ENCODE measurements at regions not wholly inside any gene's neighbourhood (a gene's known extent, or its start where the extent isn't known, plus 50 kb on each side); places are given as distances from the start of the nearest gene placed in this dataset.

DNA sequence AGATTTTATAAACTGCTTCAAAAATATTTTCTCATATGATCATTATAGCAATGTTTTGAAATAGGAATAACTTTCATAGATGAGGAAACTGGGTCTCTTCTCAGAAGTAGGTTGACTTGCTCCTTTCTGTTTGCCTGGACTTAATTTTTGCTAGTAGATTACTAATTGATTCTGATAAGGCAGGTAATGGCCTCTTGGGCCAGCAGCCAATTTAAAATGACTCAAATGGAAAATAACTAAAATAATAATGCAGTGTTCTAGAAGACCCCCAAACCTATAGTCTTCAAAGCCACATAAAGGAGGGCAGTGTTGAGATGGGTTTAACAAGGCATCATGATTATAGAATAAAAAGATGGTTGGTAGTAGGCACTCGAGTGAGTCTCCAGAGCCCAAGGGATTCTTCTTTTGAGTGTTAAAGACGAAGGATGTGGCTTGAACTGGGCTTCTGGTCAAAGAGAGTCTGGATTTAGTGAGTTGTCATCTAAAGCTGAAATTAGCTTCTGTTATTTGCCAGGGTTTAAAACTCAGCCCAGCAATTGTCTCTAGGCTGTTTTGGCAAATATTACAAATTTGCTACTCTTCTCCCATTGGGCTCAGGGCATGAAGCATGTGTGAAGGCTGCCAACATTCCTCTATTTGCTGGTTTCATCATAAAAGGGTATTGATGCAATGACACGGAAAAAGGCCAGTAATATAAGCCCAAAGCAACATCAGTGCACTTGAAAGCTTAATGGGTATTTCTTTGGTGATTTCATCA lies 297.1 kb upstream of the MEIS2 start (continued):
- TF ChIP-seq NRF1 (IDR thresholded peaks at IDR 0.05; ENCODE audit: low read depth, low read length) (no peak), SMC3 (IDR thresholded peaks at IDR 0.05; ENCODE audit: low read depth, low read length) (no peak), YY1 (IDR thresholded peaks at IDR 0.05; ENCODE audit: low read depth) (no peak), FOSL2 (IDR thresholded peaks at IDR 0.05; ENCODE audit: borderline replicate concordance, low read depth) (no peak), ELF1 (IDR thresholded peaks at IDR 0.05) (no peak), EP300 (IDR thresholded peaks at IDR 0.05; ENCODE audit: borderline replicate concordance in 1 of 2, low read depth in 1 of 2, low read length in 1 of 2) (peak in 1 of 2 experiments; percentile 77; a peak in 2 of 4 replicates), TEAD4 (IDR thresholded peaks at IDR 0.05; ENCODE audit: borderline replicate concordance, insufficient read depth) (no peak)
- TF ChIP-seq, protein P1, sequence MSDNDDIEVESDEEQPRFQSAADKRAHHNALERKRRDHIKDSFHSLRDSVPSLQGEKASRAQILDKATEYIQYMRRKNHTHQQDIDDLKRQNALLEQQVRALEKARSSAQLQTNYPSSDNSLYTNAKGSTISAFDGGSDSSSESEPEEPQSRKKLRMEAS (IDR thresholded peaks at IDR 0.05; ENCODE audit: low read depth) = no peak
- TF ChIP-seq, protein P2, sequence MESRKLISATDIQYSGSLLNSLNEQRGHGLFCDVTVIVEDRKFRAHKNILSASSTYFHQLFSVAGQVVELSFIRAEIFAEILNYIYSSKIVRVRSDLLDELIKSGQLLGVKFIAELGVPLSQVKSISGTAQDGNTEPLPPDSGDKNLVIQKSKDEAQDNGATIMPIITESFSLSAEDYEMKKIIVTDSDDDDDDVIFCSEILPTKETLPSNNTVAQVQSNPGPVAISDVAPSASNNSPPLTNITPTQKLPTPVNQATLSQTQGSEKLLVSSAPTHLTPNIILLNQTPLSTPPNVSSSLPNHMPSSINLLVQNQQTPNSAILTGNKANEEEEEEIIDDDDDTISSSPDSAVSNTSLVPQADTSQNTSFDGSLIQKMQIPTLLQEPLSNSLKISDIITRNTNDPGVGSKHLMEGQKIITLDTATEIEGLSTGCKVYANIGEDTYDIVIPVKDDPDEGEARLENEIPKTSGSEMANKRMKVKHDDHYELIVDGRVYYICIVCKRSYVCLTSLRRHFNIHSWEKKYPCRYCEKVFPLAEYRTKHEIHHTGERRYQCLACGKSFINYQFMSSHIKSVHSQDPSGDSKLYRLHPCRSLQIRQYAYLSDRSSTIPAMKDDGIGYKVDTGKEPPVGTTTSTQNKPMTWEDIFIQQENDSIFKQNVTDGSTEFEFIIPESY (IDR thresholded peaks at IDR 0.05; ENCODE audit: borderline replicate concordance, low read depth) = no peak

DNA sequence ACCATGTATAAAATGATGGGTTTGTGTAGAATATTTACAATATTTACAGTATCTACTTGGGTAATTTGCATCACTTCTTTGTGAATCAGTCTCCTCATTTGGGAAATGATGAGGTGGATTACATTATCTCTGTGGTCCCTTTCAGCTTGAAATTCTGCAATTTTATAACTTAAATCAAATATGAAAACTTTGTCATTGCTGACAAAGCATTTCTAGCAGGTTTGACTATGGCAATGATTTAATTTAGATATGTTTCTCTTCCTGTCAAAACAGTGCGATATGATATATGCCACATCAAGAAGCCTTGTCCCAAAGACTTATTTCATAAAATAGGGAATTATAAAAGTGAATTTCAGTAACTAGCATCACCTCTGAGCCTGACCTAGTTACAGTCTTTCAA lies 315.8 kb upstream of the MEIS2 start:
- H3K27ac ChIP-seq (ENCODE audit: low read depth in 2 of 2, low read length in 1 of 2) = no peak overlapping the region
- no peak overlapping the region for H2AFZ ChIP-seq (ENCODE audit: low read depth)
- no peaks in the 10 kb centered on the region for H4K20me1 ChIP-seq (ENCODE audit: insufficient read depth)
- no peaks in the 10 kb centered on the region for H3K79me2 ChIP-seq (ENCODE audit: insufficient read depth)
- WGBS (ENCODE audit: low lambda C conversion rate) = 79% methylated on average over 1 of the region's 1 CpG
- H3K9me2 ChIP-seq = no peaks in the 10 kb centered on the region
- no peaks in the 10 kb centered on the region for H3K4me1 ChIP-seq (ENCODE audit: control insufficient read depth in 1 of 2, insufficient read depth in 2 of 2, low read depth in 1 of 2, low read length in 1 of 2)
- no peak for DNase-seq
- CTCF ChIA-PET = no interaction called here
- no peaks in the 10 kb centered on the region for H3K27me3 ChIP-seq (ENCODE audit: insufficient read depth)
- TF ChIP-seq YY1 (IDR thresholded peaks at IDR 0.05; ENCODE audit: low read depth) (no peak), ELF1 (IDR thresholded peaks at IDR 0.05) (no peak), FOXM1 (IDR thresholded peaks at IDR 0.05; ENCODE audit: low read depth) (no peak), NFIC (IDR thresholded peaks at IDR 0.05; ENCODE audit: borderline replicate concordance) (no peak), GABPA (IDR thresholded peaks at IDR 0.05; ENCODE audit: low read depth) (no peak), EP300 (IDR thresholded peaks at IDR 0.05; ENCODE audit: borderline replicate concordance in 1 of 2, low read depth in 1 of 2, low read length in 1 of 2) (no peak)
- TF ChIP-seq, protein P3, sequence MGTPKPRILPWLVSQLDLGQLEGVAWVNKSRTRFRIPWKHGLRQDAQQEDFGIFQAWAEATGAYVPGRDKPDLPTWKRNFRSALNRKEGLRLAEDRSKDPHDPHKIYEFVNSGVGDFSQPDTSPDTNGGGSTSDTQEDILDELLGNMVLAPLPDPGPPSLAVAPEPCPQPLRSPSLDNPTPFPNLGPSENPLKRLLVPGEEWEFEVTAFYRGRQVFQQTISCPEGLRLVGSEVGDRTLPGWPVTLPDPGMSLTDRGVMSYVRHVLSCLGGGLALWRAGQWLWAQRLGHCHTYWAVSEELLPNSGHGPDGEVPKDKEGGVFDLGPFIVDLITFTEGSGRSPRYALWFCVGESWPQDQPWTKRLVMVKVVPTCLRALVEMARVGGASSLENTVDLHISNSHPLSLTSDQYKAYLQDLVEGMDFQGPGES (IDR thresholded peaks at IDR 0.05; ENCODE audit: low read depth, low read length) = no peak
- TF ChIP-seq, protein P4, sequence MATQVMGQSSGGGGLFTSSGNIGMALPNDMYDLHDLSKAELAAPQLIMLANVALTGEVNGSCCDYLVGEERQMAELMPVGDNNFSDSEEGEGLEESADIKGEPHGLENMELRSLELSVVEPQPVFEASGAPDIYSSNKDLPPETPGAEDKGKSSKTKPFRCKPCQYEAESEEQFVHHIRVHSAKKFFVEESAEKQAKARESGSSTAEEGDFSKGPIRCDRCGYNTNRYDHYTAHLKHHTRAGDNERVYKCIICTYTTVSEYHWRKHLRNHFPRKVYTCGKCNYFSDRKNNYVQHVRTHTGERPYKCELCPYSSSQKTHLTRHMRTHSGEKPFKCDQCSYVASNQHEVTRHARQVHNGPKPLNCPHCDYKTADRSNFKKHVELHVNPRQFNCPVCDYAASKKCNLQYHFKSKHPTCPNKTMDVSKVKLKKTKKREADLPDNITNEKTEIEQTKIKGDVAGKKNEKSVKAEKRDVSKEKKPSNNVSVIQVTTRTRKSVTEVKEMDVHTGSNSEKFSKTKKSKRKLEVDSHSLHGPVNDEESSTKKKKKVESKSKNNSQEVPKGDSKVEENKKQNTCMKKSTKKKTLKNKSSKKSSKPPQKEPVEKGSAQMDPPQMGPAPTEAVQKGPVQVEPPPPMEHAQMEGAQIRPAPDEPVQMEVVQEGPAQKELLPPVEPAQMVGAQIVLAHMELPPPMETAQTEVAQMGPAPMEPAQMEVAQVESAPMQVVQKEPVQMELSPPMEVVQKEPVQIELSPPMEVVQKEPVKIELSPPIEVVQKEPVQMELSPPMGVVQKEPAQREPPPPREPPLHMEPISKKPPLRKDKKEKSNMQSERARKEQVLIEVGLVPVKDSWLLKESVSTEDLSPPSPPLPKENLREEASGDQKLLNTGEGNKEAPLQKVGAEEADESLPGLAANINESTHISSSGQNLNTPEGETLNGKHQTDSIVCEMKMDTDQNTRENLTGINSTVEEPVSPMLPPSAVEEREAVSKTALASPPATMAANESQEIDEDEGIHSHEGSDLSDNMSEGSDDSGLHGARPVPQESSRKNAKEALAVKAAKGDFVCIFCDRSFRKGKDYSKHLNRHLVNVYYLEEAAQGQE (IDR thresholded peaks at IDR 0.05; ENCODE audit: low read depth, low read length) = no peak
- no peak overlapping the region for H3K4me2 ChIP-seq
- H3K4me3 ChIP-seq (ENCODE audit: low read depth in 2 of 2, low read length in 1 of 2) = no peak overlapping the region
- no peaks in the 10 kb centered on the region for H3F3A ChIP-seq (replicated peaks; ENCODE audit: insufficient read depth)
- H3K36me3 ChIP-seq (replicated peaks in 1 of 2; ENCODE audit: control insufficient read depth in 1 of 2, insufficient read depth in 2 of 2, low read length in 1 of 2) = no peaks in the 10 kb centered on the region
- POLR2A ChIA-PET = no interaction called here
- no peaks in the 10 kb centered on the region for H3K9me3 ChIP-seq
- H3K9ac ChIP-seq = no peak overlapping the region

Measured in SK-N-SH (cell line).